ENCODE measurements at regions not wholly inside any gene's neighbourhood (a gene's known extent, or its start where the extent isn't known, plus 50 kb on each side); places are given as distances from the start of the nearest gene placed in this dataset.

DNA sequence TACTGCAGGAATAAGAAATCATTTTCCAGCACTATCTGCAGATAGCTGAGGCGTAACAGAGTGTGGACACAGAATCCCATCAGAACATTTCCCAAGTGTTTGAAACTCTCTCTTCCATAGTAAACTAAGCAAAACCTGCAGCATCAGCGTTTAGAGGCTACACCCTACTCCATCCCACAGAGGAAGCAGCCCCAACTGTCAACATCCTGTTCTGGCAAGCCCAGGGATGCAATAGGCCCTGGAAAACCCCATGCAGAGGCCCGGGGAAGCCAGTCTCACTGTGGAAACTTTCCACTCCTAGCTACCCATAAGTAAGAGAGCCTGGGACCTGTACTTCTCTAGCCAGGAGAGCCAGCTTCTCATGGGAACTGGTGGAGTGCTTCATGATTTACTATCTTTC, 129.4 kb downstream of the LY86 start:
- no peaks in the 10 kb centered on the region for H3K27me3 ChIP-seq (ENCODE audit: insufficient read depth, low read length)
- H3K9me3 ChIP-seq (ENCODE audit: low read depth, low read length): no peaks in the 10 kb centered on the region
- no peak overlapping the region for H3K4me3 ChIP-seq (ENCODE audit: low read length)
- H3K4me1 ChIP-seq (ENCODE audit: insufficient read depth, low read length): peaks cover 69% of the 10 kb centered on the region

DNA sequence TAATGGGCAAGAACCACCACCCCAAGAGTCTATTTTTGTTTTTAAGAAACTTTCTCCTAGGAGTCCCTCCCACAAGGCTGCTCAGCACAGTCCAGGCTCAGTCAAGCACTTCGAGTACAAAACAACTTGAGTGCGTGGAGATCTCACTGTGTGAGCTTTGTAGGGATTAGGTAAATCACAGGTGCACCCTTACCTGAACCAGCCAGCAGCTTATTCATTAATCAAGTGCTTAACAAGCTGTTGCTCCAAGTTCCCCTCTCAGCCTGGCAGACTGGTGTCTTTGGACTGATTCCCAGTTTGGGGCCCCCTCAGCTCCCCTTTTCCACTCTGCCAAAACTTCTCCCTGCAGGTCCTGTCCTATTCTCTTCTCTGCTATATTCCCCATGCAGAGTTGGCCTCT, 133.1 kb downstream of the LY86 start:
- Histone ChIP-seq H3K9me3 (ENCODE audit: low read depth, low read length) (no peaks in the 10 kb centered on the region), H3K4me1 (ENCODE audit: insufficient read depth, low read length) (peaks cover 81% of the 10 kb centered on the region), H3K4me3 (ENCODE audit: low read length) (no peak overlapping the region), H3K27me3 (ENCODE audit: insufficient read depth, low read length) (no peaks in the 10 kb centered on the region)

DNA sequence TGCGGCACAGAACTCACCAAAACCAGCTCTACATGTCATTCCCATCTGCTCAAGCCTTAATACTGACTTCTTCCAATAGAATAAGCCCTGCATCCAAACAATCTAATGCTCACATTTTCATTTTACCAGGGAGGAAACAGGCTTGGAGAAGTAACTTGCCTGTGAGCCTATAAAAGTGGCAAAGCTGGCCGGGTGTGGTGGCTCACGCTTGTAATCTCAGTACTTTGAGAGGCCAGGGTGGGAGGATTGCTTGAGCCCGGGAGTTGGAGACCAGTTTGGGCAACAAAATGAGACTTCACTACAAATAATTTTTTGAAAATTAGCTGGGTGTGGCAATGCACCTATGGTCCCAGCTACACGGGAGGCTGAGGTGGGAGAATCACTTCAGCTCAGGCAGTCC, 133.7 kb downstream of the LY86 start:
- Histone ChIP-seq H3K4me1 (ENCODE audit: insufficient read depth, low read length) (peaks cover 76% of the 10 kb centered on the region), H3K27me3 (ENCODE audit: insufficient read depth, low read length) (no peaks in the 10 kb centered on the region), H3K4me3 (ENCODE audit: low read length) (no peak overlapping the region), H3K9me3 (ENCODE audit: low read depth, low read length) (no peaks in the 10 kb centered on the region)

DNA sequence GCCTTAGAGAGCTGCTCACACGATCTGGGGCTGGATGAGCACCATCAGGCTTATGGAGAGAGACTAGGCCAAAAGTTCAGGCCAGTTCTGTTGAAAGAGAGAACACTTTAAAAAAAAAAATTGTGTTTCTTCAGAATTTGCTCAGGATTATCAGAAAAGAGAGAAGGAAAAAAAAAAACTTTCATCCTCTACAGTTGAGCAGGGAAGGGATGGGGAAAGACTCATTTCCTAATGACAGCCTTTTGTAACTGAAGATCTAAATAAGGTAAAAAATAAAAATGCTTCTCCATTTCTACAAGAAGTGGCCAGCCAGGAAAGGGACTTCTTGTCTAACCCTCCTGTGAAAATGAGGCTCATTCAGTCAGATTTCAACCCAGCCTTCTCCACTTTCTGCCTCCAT, 134.8 kb downstream of the LY86 start:
- Histone ChIP-seq H3K9me3 (ENCODE audit: low read depth, low read length) (no peaks in the 10 kb centered on the region), H3K4me3 (ENCODE audit: low read length) (no peak overlapping the region), H3K4me1 (ENCODE audit: insufficient read depth, low read length) (peaks cover 67% of the 10 kb centered on the region), H3K27me3 (ENCODE audit: insufficient read depth, low read length) (no peaks in the 10 kb centered on the region)

DNA sequence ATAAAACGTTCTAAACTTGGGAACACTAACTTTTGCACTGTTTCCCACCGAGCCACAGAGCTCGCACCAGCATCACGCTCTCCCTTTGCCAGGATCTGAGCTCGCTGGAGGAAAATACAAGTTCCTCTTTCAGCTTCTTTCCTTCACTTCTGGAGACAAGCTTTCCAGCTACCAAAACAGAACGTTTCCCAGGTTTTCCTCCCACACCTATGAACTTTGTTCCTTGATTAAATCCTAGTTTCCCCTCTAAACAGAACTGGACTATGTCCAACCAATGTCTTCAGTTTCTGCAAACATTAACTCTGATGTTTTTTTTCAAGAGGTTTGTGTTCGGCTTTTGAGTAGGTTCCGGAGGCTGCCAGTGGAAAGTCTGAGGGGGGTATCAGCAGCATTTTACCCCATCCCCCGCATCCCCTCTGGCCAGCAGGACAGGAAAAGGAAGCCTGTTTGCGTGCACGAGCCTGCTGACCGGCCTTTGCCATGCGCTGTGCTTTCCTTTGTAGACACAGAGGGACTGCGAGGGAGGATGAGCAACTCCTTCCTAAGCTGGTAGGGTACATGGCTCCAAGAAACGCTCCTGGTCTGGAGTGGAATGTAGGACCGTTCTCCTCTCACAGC, 135.5 kb downstream of the LY86 start:
- peaks cover 60% of the 10 kb centered on the region for H3K4me1 ChIP-seq (ENCODE audit: insufficient read depth, low read length)
- H3K4me3 ChIP-seq (ENCODE audit: low read length): no peak overlapping the region
- H3K27me3 ChIP-seq (ENCODE audit: insufficient read depth, low read length): no peaks in the 10 kb centered on the region
- no peaks in the 10 kb centered on the region for H3K9me3 ChIP-seq (ENCODE audit: low read depth, low read length)

DNA sequence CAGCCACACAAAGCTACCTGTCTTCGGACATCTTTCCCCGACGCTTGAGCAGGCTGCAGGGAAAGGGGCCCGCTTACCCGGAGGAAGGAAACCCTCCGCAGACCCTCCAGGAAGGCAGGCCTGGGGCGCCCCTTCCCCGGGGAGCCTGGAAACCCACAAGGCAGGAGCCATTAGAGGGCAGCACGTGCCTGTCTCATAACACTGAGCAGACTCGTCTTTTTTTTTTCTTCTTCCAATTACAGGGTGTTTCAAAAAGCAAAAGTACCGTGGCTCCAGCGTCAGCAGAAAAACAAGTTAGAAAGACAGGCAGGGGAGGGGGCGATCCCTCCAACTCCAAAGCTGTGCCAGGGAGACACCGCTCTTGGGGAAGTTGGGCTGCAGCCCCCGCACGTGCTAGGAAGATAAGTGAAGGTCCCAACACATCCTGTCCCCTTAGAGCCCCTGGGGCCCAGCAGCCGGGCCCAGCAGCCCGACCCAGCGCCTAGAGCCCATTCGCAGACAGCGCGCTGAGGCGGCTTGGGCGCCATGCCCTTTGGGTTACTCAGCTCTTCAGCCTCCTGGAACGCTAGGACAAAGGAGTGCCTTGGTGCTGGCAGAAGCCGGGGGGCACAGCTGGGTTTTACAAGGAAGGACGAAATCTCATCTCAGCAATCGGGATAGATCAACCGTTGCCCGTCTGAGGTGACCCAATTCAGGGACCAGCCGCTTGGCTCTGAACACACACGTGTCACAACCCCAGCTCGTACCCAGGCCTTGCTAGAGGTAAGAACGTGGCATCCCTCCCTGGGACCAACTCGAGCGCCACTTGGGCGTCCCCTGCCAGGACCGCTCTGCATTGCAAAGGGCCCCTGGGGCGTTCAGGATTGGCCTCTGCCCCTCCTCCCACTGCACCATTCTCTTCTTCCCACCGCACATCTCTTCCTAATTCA, 136.3 kb downstream of the LY86 start:
- H3K4me3 ChIP-seq (ENCODE audit: low read length): no peak overlapping the region
- H3K4me1 ChIP-seq (ENCODE audit: insufficient read depth, low read length): peaks cover 60% of the 10 kb centered on the region

DNA sequence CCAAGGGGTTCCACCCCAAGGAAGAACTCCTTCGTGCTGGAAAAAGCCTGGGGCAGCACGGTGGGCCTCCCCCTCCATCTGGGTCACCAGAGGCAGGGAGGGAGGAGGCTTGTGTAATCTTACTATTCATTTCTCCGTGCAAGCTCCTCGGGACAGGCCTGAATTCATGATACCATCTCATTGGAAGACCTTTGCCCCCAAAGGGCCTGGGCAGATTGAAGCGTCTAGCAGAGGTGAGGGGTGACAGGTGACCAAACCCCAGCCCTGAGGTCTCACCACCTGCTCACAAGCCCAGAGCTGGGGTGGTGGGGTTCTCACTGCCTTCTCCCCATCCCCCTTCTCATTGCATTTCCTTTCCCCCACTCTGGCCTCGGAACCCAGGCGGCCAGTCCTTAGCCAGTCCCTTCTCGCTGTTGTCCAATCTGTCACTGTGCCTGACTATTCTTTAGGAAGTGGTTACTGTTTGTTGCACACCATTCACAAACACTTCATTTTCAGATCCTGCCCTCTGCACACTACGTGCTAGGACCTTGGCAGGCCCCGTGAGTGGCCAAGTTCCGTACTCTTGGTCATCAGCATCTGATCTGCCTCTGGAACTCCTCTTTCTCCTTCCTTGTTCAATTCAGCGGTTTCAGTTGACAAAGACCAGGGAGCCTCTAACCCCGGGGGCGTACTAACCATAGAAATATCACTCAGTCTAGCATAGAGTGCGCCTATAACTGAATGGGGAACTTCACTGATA, 137.1 kb downstream of the LY86 start:
- Histone ChIP-seq H3K4me1 (ENCODE audit: insufficient read depth, low read length) (peaks cover 60% of the 10 kb centered on the region), H3K4me3 (ENCODE audit: low read length) (no peak overlapping the region), H3K27me3 (ENCODE audit: insufficient read depth, low read length) (no peaks in the 10 kb centered on the region), H3K9me3 (ENCODE audit: low read depth, low read length) (no peaks in the 10 kb centered on the region)

More for the DNA sequence above, 136.3 kb downstream of the LY86 start:
- Histone ChIP-seq H3K9me3 (ENCODE audit: low read depth, low read length) (no peaks in the 10 kb centered on the region), H3K27me3 (ENCODE audit: insufficient read depth, low read length) (no peaks in the 10 kb centered on the region)

DNA sequence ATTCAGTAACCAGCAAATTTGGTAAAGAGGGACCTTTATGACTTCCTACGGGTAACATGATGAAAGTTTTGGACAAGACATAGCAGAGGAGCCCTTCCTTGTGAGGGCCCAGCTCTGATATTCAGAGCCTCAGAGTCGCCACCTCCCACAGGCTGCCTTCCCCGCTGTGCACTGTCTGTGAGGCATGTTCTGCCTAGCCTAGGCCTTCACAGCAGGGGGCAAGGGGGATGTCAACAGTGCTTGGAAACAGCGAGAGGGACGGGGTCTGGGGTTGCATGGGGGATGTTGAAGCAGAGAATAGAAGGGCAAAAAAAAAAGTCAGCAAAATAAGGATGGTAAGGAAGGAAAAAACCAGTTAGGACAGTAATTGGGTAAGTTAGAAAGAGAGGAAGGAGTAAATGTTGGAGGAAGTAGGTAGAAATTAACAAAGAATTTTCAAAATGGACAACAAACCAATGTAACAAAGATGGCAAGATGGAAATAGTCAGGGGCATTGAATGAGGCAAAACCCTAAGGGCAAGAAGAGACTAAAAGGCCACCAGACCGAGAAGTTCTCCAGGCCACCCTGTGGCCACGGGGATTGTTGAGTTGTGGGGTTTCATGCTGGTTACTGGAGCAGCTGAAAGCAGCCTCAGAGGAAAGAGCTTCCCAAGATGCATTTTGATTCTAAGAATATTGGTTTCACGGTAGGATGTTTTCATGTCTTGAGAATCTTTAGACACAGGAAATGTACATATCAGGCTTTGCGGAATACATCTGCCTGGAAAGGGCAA, 139.8 kb downstream of the LY86 start:
- Histone ChIP-seq H3K9me3 (ENCODE audit: low read depth, low read length) (no peaks in the 10 kb centered on the region), H3K4me1 (ENCODE audit: insufficient read depth, low read length) (peaks cover 36% of the 10 kb centered on the region), H3K27me3 (ENCODE audit: insufficient read depth, low read length) (no peaks in the 10 kb centered on the region), H3K4me3 (ENCODE audit: low read length) (no peak overlapping the region)

DNA sequence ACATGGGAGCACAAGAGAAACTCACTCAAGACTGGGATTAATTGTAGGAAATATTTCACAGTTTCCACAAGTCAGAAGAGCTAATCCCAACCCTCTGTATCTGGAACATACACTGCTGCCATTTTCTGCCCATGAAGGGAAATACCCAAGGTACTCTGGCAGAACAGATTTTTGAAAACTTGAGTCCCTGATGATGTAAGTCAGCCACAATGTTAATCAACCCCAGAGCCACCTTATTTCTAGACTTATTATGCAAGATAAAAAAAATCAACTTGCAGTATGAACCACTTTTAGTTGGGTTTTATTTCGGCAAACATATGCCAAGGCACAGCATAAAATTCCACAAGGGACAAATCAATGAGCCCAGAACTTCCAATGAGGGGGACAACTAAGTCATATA, 141.5 kb downstream of the LY86 start:
- no peaks in the 10 kb centered on the region for H3K9me3 ChIP-seq (ENCODE audit: low read depth, low read length)
- no peak overlapping the region for H3K4me3 ChIP-seq (ENCODE audit: low read length)
- peaks cover 20% of the 10 kb centered on the region for H3K4me1 ChIP-seq (ENCODE audit: insufficient read depth, low read length)
- H3K27me3 ChIP-seq (ENCODE audit: insufficient read depth, low read length): no peaks in the 10 kb centered on the region

DNA sequence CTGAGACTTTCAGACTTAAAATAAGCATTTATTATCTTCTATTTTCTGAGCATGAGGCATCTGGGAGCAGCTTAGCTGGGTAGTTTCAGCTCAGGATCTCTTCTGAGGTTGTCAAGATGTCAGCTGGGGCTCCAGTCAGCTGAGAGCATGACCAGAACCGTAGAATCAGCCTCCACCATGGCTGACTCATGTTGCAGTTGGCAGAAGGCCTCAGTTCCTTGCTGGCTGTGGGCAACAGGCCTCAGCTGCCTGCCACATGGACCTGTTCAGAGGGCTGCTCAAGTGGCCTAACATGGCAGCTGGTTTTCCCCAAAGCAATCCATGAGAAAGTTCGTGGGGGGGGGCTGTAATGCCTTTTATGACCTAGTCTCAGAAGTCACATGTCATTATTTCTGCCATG, 142.3 kb downstream of the LY86 start:
- H3K4me1 ChIP-seq (ENCODE audit: insufficient read depth, low read length): peaks cover 11% of the 10 kb centered on the region
- H3K4me3 ChIP-seq (ENCODE audit: low read length): no peak overlapping the region
- no peaks in the 10 kb centered on the region for H3K27me3 ChIP-seq (ENCODE audit: insufficient read depth, low read length)
- no peaks in the 10 kb centered on the region for H3K9me3 ChIP-seq (ENCODE audit: low read depth, low read length)

DNA sequence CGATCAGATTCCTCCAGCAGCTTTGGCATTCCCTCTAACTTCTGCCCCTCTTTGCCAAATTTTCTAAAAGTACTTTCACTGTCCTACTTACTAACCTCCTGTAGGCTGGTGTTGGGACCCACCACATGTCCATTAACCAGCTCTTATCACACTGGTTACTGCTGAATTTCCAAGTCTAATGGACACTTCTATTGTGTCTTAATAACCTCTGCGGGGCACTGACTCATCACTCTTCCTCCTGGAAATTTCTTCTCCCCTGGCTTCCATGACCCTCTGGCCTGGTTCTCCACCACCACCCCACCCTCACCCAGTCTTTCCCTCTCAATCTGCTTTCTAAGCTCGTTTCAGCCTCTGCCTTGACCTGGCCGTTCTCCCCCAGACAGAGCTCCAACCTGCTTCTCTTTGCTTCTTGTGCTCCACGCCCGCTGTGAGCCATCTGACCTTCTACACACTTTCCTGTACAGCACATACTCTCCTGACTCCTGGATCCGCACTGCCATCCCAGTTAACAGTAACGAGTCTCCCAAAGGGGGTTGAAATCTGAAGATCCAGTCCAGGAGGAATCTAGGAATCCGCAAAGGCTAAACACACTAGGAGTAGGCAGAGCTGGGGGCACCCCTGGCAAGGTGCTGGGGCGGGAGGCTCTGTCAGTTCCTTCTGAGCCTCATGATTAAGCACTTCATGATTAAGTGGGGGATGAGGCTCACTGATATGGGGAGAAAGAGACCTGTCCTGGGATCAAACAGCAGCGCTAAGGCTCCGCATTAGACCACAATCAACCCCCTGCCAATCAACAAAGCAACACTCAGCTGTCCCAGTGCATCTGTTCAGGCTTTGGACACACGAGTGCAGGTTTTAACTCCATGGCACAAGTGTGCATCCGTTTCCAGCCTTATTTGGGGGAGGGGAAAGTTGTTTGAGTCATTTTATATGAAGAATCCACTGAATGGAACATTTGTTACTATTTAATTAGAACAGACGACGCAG, 146.3 kb downstream of the LY86 start:
- peaks cover 2% of the 10 kb centered on the region for H3K4me1 ChIP-seq (ENCODE audit: insufficient read depth, low read length)
- H3K4me3 ChIP-seq (ENCODE audit: low read length): no peak overlapping the region
- H3K27me3 ChIP-seq (ENCODE audit: insufficient read depth, low read length): no peaks in the 10 kb centered on the region
- H3K9me3 ChIP-seq (ENCODE audit: low read depth, low read length): no peaks in the 10 kb centered on the region

DNA sequence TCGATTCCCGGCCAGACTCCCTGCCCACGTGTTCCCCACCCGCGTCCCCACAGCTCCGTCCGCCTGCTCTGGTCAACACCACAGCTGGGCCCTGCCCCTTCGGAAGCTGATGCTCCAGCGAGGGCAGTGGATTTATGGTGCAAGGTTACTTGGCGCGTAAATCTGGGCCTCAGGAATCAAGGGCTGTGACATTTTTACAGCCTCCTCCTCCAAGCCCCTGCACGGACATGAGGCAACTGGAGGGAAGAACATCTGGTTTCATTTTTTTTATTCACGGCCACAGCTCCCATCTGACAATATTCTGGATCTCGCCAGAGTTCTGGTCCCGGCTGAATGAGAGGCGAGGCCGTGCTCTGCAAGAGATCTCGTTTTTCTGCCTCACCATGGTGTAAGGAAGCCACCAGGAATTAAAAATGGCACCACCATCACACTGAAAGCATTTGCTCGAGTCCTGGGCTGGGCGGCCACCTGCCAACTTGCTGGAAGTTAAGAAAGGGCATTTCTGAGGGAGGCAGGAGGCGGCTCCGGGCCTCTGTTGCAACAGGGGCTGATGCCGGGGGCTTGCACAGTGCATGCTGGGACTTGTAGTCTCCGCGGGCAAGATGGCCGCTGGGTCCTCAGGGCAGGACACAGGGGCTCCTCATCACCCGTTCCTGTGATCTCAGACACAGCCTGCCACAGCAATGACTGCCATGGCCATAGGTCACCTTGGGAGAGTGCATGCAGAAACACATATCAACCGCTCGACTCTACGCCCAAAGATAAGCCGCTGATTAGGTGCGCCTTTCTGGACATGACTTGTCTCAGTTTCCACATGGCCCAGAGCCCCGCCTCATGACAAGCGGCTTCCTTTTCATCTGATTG, 148.5 kb downstream of the LY86 start:
- Histone ChIP-seq H3K4me3 (ENCODE audit: low read length) (no peak overlapping the region), H3K4me1 (ENCODE audit: insufficient read depth, low read length) (peaks cover 4% of the 10 kb centered on the region), H3K9me3 (ENCODE audit: low read depth, low read length) (no peaks in the 10 kb centered on the region)

DNA sequence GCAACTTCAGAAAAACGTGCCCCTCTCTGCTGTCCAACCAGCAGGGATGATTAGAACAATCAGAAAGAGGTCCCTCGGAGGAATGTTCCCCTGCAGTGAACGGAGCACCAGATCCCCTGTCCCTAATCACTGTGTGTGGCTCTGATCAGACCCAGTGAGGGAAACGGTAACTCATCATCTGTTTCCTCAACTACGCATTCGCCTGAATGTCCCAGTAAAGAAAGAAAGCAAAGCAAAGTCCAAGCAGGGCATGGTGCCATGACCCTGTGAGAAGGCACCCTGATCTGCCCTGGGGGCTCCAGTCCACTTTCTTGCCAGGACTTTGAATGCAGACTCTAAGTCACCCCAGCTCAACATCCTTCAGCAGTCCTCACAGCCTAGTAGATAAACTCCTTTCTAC, 149.2 kb downstream of the LY86 start:
- Histone ChIP-seq H3K4me3 (ENCODE audit: low read length) (no peak overlapping the region), H3K4me1 (ENCODE audit: insufficient read depth, low read length) (peaks cover 4% of the 10 kb centered on the region), H3K9me3 (ENCODE audit: low read depth, low read length) (no peaks in the 10 kb centered on the region), H3K27me3 (ENCODE audit: insufficient read depth, low read length) (no peaks in the 10 kb centered on the region)

More for the DNA sequence above, 148.5 kb downstream of the LY86 start:
- no peaks in the 10 kb centered on the region for H3K27me3 ChIP-seq (ENCODE audit: insufficient read depth, low read length)

Measured in mononuclear cell (primary cell).